ENCODE measurements at regions not wholly inside any gene's neighbourhood (a gene's known extent, or its start where the extent isn't known, plus 50 kb on each side); places are given as distances from the start of the nearest gene placed in this dataset.

DNA sequence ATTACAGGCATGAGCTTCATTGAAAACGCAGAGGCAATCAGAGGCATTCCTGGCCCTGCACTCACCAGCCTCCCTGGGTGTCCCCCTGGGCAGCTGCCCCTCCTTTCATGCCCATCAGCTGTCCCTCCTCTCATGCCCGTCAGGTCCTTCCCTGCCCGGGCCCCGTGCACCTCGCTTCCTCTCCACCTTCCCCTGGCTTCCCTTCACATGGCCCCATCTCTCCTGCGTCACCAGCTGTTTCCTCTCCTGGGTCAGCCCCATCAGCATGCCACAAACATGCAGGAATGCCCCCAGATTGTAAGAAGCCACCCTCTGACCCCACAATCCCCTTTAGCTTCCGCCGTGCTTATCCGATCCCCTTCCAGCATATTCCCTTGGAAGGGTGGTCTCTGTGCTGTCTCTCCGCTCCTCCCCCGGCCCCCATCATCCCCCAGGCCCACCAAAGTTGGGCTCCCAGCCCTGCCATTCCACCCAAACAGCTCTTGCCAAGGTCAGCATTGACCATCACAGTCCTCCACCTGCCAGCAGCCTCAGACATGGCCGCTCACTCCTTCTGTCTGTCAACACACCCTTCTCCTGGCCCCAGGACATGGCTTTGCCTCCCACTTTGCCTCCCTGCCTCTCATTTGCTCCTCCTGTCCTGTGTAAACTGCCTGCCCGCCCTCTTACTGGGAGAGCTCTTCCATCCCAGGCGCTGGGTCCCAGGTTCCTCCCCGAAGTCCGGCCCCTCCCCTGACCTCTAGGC, 98.6 kb upstream of the IER5L start:
- peaks cover 53% of the 10 kb centered on the region for H3K4me1 Mint-ChIP-seq
- no peaks in the 10 kb centered on the region for H3K27me3 Mint-ChIP-seq (ENCODE audit: low read depth)
- H3K36me3 Mint-ChIP-seq (ENCODE audit: low read depth), result no peaks in the 10 kb centered on the region
- no peak overlapping the region for H3K4me3 Mint-ChIP-seq
- DNase-seq (ENCODE audit: low read depth, low spot score), result no peak
- H3K27ac Mint-ChIP-seq (ENCODE audit: unreplicated experiment), result peak overlapping the region; percentile 45
- H3K9me3 Mint-ChIP-seq, result no peaks in the 10 kb centered on the region
- TF ChIP-seq CTCF (conservative IDR thresholded peaks at IDR 0.05), result no peak

DNA sequence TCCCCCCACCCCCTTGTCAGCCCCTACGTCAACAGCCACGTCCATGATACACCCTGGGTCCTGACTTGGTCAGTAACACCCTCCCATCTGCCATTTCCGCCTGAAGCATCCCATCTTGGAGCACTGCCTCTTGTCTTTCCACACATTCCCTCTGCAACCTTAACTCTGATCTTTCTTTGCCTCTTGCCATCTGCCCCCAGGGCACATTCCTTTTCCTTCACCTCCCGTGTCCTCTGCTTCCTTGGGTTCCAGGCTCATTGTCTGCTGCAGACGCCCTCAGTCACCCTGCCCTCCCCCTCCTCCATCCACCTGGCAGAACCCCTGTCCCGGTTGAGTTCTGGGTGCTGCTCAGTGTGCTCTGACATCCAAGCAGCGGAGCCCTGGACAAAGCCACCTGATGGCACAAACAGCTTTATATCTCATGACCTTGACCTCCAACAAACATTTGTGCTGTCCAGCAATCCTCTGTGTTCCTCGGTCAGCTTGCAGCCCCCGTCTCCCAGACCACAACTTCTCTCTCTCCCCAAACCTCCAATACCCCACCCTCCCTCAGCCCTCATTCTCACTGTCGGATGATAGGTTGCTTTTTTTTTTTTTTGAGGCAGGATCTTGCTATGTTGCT, 97.7 kb upstream of the IER5L start:
- Mint-ChIP-seq H3K4me1 (peaks cover 51% of the 10 kb centered on the region), H3K9me3 (no peaks in the 10 kb centered on the region), H3K4me3 (no peak overlapping the region), H3K36me3 (ENCODE audit: low read depth) (no peaks in the 10 kb centered on the region), H3K27me3 (ENCODE audit: low read depth) (no peaks in the 10 kb centered on the region), H3K27ac (ENCODE audit: unreplicated experiment) (no peak overlapping the region)
- DNase-seq (ENCODE audit: low read depth, low spot score), result no peak
- TF ChIP-seq CTCF (conservative IDR thresholded peaks at IDR 0.05), result no peak

- no peak for TF ChIP-seq CTCF (conservative IDR thresholded peaks at IDR 0.05)
- H3K9me3 Mint-ChIP-seq, result no peaks in the 10 kb centered on the region
- H3K27me3 Mint-ChIP-seq (ENCODE audit: low read depth), result no peaks in the 10 kb centered on the region
- DNase-seq (ENCODE audit: low read depth, low spot score), result no peak
- H3K36me3 Mint-ChIP-seq (ENCODE audit: low read depth), result no peaks in the 10 kb centered on the region
- H3K4me3 Mint-ChIP-seq, result no peak overlapping the region
- peaks cover 43% of the 10 kb centered on the region for H3K4me1 Mint-ChIP-seq
- no peak overlapping the region for H3K27ac Mint-ChIP-seq (ENCODE audit: unreplicated experiment)
Observed at GRCh38 chr9:129273941-129274684, 96.1 kb upstream of the IER5L start.

GRCh38 chr9:129273136-129273895, 95.3 kb upstream of the IER5L start:
- no peak overlapping the region for H3K4me3 Mint-ChIP-seq
- peaks cover 2% of the 10 kb centered on the region for H3K9me3 Mint-ChIP-seq
- no peaks in the 10 kb centered on the region for H3K36me3 Mint-ChIP-seq (ENCODE audit: low read depth)
- peaks cover 42% of the 10 kb centered on the region for H3K4me1 Mint-ChIP-seq
- TF ChIP-seq CTCF (conservative IDR thresholded peaks at IDR 0.05), result no peak
- no peaks in the 10 kb centered on the region for H3K27me3 Mint-ChIP-seq (ENCODE audit: low read depth)
- no peak for DNase-seq (ENCODE audit: low read depth, low spot score)
- H3K27ac Mint-ChIP-seq (ENCODE audit: unreplicated experiment), result no peak overlapping the region

- H3K27me3 Mint-ChIP-seq (ENCODE audit: low read depth), result no peaks in the 10 kb centered on the region
- H3K36me3 Mint-ChIP-seq (ENCODE audit: low read depth), result no peaks in the 10 kb centered on the region
- DNase-seq (ENCODE audit: low read depth, low spot score), result no peak
- no peak overlapping the region for H3K27ac Mint-ChIP-seq (ENCODE audit: unreplicated experiment)
- no peak for TF ChIP-seq CTCF (conservative IDR thresholded peaks at IDR 0.05)
- no peak overlapping the region for H3K4me3 Mint-ChIP-seq
- peaks cover 2% of the 10 kb centered on the region for H3K9me3 Mint-ChIP-seq
- peaks cover 37% of the 10 kb centered on the region for H3K4me1 Mint-ChIP-seq
Observed at GRCh38 chr9:129272348-129273025, 94.4 kb upstream of the IER5L start.
